Type B pancreatic cell (in vitro differentiated cells): ENCODE measurements at regions not wholly inside any gene's neighbourhood (a gene's known extent, or its start where the extent isn't known, plus 50 kb on each side); places are given as distances from the start of the nearest gene placed in this dataset.
"Not testable (repeated sequence)": the region's sequence is repeated elsewhere in the genome, so short reads cannot be mapped to it uniquely, and the experiment has no call there.

Experiments used
- DNase-seq: peaks from one replicate; pipeline ENCODE4 v3.0.0; 2021; ENCODE audit warnings: mixed read lengths; ENCODE audit not compliant: unreplicated experiment; ENCODE audit errors: extremely low spot score
- H3K27ac Mint-ChIP-seq: 2 replicates; pipeline ENCODE4 v1.8.0; 2021; ENCODE audit warnings: mild to moderate bottlenecking, mixed read lengths
- H3K27me3 Mint-ChIP-seq: 2 replicates; pipeline ENCODE4 v1.8.0; 2021; ENCODE audit warnings: mixed read lengths
- H3K36me3 Mint-ChIP-seq: 2 replicates; pipeline ENCODE4 v1.8.0; 2021; ENCODE audit warnings: mixed read lengths
- H3K4me1 Mint-ChIP-seq: one replicate; pipeline ENCODE4 v1.8.0; 2021; ENCODE audit warnings: mixed read lengths; ENCODE audit not compliant: unreplicated experiment
- H3K4me3 Mint-ChIP-seq: 2 replicates; pipeline ENCODE4 v1.8.0; 2021; ENCODE audit warnings: mild to moderate bottlenecking, mixed read lengths
- H3K9me3 Mint-ChIP-seq: 2 replicates; pipeline ENCODE4 v1.8.0; 2021; ENCODE audit warnings: mixed read lengths
- TF ChIP-seq, protein P1 (sequence below): fragments of 200-600 bp; sonication (generic); conservative IDR thresholded peaks from 2 replicates; pipeline ENCODE4 v1.5.0; 2021; ENCODE audit warnings: antibody characterized with exemption, mild to moderate bottlenecking

DNA sequence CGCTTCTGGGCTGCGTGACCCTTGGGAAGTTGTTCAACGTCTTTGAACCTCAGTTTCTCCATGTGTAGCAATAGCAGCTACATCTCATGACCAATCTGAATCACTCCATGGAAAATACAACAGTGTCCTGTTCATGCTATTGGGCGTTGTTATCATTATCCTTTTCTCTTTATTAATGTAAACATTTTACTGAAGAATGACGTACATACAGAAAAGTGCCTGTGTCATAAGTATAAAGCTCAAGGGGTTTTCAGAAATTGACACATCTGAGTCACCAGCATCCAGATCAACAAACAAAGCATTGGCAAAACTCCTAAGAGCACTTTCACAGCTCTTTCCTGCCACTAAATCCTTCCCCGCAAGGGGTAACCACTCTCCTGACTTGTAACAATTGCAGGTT is 438.4 kb downstream of the XYLT1 start:
- DNase-seq: no peak
- Mint-ChIP-seq H3K27me3 (no peaks in the 10 kb centered on the region), H3K27ac (no peak overlapping the region), H3K4me1 (no peaks in the 10 kb centered on the region), H3K4me3 (no peak overlapping the region), H3K9me3 (no peaks in the 10 kb centered on the region), H3K36me3 (no peaks in the 10 kb centered on the region)
- TF ChIP-seq, protein P1, sequence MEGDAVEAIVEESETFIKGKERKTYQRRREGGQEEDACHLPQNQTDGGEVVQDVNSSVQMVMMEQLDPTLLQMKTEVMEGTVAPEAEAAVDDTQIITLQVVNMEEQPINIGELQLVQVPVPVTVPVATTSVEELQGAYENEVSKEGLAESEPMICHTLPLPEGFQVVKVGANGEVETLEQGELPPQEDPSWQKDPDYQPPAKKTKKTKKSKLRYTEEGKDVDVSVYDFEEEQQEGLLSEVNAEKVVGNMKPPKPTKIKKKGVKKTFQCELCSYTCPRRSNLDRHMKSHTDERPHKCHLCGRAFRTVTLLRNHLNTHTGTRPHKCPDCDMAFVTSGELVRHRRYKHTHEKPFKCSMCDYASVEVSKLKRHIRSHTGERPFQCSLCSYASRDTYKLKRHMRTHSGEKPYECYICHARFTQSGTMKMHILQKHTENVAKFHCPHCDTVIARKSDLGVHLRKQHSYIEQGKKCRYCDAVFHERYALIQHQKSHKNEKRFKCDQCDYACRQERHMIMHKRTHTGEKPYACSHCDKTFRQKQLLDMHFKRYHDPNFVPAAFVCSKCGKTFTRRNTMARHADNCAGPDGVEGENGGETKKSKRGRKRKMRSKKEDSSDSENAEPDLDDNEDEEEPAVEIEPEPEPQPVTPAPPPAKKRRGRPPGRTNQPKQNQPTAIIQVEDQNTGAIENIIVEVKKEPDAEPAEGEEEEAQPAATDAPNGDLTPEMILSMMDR: no peak

DNA sequence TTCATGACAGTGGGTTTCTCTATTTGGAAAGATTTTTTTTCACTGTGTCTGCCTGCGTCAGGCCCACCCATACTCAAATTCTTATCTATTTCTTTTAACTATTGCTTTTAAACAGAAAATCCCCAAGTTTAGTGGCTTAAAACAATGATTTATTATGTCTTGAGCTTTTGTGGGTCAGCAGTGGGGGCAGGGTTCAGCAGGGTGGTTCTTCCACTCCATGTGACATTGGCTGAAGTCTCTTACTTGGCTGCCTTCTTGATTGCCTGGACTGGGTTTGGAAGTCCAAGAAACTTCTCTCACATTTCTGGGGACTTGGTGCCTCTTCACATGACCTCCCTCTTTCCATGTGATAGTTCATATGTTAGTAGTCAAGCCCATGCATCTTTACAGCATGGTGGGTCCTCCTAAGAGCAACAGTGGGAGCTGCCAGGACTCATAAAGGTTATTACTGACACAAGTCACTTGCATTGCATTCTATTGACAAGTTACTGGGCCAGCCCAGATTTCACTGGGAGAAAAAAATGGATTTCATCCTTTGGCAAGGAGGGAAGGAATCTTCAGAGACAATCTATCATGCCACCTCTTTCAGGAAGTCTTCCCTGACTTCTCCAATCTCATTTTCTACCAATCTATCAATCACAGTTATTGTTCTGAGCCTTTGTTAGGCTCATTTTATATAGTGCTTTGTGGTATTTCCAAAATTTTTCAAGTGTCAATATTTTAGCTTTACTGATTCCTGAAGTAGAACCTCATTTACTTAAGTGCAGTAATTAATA is 436.1 kb downstream of the XYLT1 start:
- Mint-ChIP-seq H3K9me3 (no peaks in the 10 kb centered on the region), H3K27ac (no peak overlapping the region), H3K4me1 (no peaks in the 10 kb centered on the region), H3K27me3 (no peaks in the 10 kb centered on the region), H3K36me3 (no peaks in the 10 kb centered on the region), H3K4me3 (no peak overlapping the region)
- no peak for DNase-seq
- TF ChIP-seq, protein P1: no peak

DNA sequence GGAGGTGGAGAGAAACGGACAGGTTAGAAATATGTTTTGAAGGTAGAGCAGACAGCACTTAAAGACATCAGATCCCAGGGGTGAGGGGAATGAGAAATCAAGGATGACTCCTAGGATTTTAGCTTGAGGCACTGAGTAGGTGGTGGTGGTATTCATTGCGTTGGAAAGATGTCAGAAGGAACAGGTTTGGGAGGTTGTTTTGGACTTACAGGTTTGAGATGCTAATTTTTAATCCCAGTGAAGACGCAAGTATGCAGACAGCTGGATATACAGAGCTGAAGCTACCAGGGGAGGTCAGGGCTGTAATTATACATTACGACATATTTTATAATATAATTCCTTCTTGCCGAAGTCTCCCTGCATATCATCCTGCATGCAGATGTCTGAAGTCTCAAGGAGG is 433.3 kb downstream of the XYLT1 start:
- DNase-seq: no peak
- Mint-ChIP-seq H3K4me3 (no peak overlapping the region), H3K27ac (no peak overlapping the region), H3K4me1 (no peaks in the 10 kb centered on the region), H3K9me3 (no peaks in the 10 kb centered on the region), H3K27me3 (no peaks in the 10 kb centered on the region), H3K36me3 (no peaks in the 10 kb centered on the region)
- TF ChIP-seq, protein P1: no peak

DNA sequence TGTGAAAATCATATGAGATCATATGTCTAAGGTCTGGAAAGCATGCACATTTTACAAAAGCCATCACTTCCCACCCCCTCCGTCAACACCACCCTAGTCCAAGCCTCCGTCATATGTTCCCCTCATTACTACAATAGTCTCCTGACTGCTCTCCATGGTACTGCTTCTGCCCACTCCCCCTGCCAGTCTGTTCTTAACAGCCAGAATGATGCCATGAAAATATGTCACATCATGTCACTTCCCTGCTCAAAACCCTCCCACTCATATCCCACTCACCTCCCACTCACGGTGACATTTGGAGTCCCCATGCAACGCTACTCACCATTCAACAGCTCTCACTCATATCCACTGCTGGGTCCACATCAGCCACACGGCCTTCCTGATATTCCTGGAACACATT is 432.3 kb downstream of the XYLT1 start:
- no peaks in the 10 kb centered on the region for H3K9me3 Mint-ChIP-seq
- H3K27me3 Mint-ChIP-seq: no peaks in the 10 kb centered on the region
- H3K4me3 Mint-ChIP-seq: no peak overlapping the region
- H3K36me3 Mint-ChIP-seq: no peaks in the 10 kb centered on the region
- TF ChIP-seq, protein P1: no peak
- no peak overlapping the region for H3K27ac Mint-ChIP-seq
- DNase-seq: no peak
- H3K4me1 Mint-ChIP-seq: no peaks in the 10 kb centered on the region

DNA sequence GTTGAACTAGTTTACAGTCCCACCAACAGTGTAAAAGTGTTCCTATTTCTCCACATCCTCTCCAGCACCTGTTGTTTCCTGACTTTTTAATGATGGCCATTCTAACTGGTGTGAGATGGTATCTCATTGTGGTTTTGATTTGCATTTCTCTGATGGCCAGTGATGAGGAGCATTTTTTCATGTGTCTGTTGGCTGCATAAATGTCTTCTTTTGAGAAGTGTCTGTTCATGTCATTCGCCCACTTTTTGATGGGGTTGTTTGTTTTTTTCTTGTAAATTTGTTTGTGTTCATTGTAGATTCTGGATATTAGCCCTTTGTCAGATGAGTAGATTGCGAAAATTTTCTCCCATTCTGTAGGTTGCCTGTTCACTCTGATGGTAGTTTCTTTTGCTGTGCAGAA is 421.7 kb downstream of the XYLT1 start:
- H3K9me3 Mint-ChIP-seq, H3K4me1 Mint-ChIP-seq, H3K27ac Mint-ChIP-seq, DNase-seq, H3K36me3 Mint-ChIP-seq, H3K27me3 Mint-ChIP-seq, H3K4me3 Mint-ChIP-seq: not testable (repeated sequence)

DNA sequence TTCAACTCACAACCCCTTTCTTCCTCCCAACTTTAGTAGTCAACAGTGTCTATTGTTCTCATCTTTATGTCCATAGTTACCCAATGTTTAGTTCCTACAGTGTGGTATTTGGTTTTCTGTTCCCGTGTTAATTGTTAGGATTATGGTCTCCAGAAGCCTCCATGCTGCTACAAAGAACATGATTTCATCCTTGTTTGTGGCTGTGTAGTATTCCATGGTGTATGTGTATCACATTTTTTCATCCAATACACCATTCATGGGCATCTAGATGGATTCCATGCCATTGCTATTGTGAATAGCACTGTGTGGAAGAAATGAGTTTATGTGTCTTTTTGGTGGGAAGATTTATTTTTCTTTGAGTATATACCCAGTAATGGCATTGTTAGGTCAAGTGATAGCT is 420.3 kb downstream of the XYLT1 start:
- TF ChIP-seq, protein P1: no peak
- H3K27me3 Mint-ChIP-seq: no peaks in the 10 kb centered on the region
- DNase-seq: no peak
- H3K36me3 Mint-ChIP-seq: no peaks in the 10 kb centered on the region
- H3K4me1 Mint-ChIP-seq: no peaks in the 10 kb centered on the region
- H3K4me3 Mint-ChIP-seq: no peak overlapping the region
- no peak overlapping the region for H3K27ac Mint-ChIP-seq
- no peaks in the 10 kb centered on the region for H3K9me3 Mint-ChIP-seq
